ENCODE measurements at regions not wholly inside any gene's neighbourhood (a gene's known extent, or its start where the extent isn't known, plus 50 kb on each side); places are given as distances from the start of the nearest gene placed in this dataset.

DNA sequence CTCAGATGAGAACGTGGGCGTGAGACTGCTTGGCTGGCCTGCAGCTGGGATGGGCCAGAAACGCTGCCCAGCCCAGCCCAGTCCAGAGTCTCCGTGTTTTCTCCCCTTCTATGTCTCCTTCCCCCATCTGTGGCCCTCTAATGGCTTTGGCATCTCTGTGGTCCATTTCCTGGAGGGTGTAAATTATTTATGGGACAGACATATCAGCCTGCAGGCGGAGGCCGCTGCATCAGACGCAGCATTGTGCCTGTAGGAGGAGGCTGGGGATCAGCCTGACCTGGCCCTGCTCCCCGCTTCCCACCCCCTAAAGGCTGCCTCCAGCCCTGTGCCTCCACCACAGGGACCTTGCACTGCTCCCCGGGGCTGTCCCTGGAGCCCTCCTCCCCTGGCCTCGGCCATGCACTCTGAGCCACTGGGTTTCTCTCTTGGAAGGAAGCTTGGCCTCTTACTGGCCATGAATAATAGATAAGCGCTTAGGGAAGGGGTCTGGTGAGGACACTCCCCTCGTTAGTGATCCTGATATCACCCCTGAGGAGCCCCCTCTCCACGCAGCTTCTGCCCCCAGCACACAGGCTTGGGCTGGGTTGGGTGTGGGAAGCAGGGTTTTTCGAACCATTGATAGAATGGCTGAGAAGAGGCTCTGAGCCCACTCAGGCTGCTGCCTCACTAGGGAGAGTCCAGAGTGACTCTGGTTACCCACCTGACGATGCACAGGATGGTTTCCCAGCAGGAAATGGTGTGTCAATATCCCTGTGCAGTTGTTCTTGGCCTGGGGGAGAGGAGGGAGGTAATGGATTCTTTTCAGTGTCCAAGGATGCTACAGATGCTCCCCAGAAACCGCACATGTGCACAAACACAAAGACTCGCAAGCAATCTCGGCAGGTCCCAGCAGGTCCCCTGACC, 185.5 kb downstream of the MYCN start:
- H3K27me3 ChIP-seq (replicated peaks; ENCODE audit: insufficient read depth): no peaks in the 10 kb centered on the region
- DNase-seq (ENCODE audit: low spot score): peak; percentile 1
- no peaks in the 10 kb centered on the region for H3K4me1 ChIP-seq (replicated peaks)
- intact Hi-C loops (cut with DNase I): no loop called here
- H3K36me3 ChIP-seq: no peaks in the 10 kb centered on the region
- 74% methylated on average over 18 of the region's 18 CpGs for WGBS
- no peak for TF ChIP-seq POLR2A (IDR thresholded peaks at IDR 0.05)
- TF ChIP-seq, protein P1, sequence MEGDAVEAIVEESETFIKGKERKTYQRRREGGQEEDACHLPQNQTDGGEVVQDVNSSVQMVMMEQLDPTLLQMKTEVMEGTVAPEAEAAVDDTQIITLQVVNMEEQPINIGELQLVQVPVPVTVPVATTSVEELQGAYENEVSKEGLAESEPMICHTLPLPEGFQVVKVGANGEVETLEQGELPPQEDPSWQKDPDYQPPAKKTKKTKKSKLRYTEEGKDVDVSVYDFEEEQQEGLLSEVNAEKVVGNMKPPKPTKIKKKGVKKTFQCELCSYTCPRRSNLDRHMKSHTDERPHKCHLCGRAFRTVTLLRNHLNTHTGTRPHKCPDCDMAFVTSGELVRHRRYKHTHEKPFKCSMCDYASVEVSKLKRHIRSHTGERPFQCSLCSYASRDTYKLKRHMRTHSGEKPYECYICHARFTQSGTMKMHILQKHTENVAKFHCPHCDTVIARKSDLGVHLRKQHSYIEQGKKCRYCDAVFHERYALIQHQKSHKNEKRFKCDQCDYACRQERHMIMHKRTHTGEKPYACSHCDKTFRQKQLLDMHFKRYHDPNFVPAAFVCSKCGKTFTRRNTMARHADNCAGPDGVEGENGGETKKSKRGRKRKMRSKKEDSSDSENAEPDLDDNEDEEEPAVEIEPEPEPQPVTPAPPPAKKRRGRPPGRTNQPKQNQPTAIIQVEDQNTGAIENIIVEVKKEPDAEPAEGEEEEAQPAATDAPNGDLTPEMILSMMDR (IDR thresholded peaks at IDR 0.05): no peak
- no peak for TF ChIP-seq POLR2AphosphoS5 (IDR thresholded peaks at IDR 0.05)
- no peak overlapping the region for H3K27ac ChIP-seq
- H3K4me3 ChIP-seq: no peak overlapping the region
- H3K9me3 ChIP-seq: no peaks in the 10 kb centered on the region

DNA sequence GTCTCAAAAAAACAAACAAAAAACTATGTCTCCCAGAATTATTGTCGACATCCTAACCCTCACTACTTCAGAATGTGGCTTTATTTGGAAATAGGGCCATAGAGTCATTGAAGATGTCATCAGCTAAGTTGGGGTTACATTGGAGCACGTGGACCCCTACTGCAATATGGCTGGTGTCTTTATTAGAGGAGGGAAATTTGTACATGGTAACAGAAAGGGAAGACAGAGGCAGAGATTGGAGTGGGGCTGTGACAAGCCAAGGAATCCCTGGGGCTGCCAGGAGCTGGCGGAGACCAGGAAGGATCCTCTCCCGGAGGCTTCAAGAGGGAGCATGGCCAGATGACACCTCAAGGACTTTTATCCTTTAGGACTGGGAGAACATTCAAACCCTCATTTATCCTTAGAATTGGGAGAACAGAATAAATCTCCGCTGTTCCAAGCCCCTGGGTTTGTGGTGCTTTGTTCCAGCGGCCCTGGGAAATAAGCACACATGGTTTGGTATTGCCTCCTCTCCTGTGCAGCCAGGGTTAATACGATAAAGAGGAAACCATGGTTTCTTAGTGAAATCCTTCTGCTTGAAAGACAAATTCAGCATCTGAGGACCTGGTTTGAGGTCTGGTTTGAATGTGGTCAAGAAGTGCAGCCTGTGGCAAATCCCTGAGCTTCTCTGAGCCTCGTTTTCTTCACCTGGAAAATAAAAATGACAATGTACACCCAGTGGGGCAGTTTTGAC, 184.7 kb downstream of the MYCN start:
- intact Hi-C loops (cut with DNase I): no loop called here
- TF ChIP-seq, protein P1 (IDR thresholded peaks at IDR 0.05): no peak
- TF ChIP-seq POLR2A (IDR thresholded peaks at IDR 0.05) (no peak), POLR2AphosphoS5 (IDR thresholded peaks at IDR 0.05) (no peak)
- WGBS: 87% methylated on average over 8 of the region's 8 CpGs

GRCh38 chr2:16123856-16124780, 183.8 kb downstream of the MYCN start:
- Histone ChIP-seq H3K4me1 (replicated peaks) (no peaks in the 10 kb centered on the region), H3K9me3 (no peaks in the 10 kb centered on the region), H3K4me3 (no peak overlapping the region), H3K27me3 (replicated peaks; ENCODE audit: insufficient read depth) (no peaks in the 10 kb centered on the region), H3K27ac (no peak overlapping the region), H3K36me3 (no peaks in the 10 kb centered on the region)
- no peak for DNase-seq (ENCODE audit: low spot score)
- WGBS: 64% methylated on average over 10 of the region's 10 CpGs
- intact Hi-C loops (cut with DNase I): no loop called here
- TF ChIP-seq POLR2AphosphoS5 (IDR thresholded peaks at IDR 0.05): no peak
- TF ChIP-seq, protein P1 (IDR thresholded peaks at IDR 0.05): no peak
- TF ChIP-seq POLR2A (IDR thresholded peaks at IDR 0.05): no peak

More for the DNA sequence above, 184.7 kb downstream of the MYCN start:
- H3K27ac ChIP-seq: no peak overlapping the region
- no peak for DNase-seq (ENCODE audit: low spot score)
- H3K36me3 ChIP-seq: no peaks in the 10 kb centered on the region
- no peak overlapping the region for H3K4me3 ChIP-seq
- no peaks in the 10 kb centered on the region for H3K9me3 ChIP-seq
- no peaks in the 10 kb centered on the region for H3K27me3 ChIP-seq (replicated peaks; ENCODE audit: insufficient read depth)
- no peaks in the 10 kb centered on the region for H3K4me1 ChIP-seq (replicated peaks)

DNA sequence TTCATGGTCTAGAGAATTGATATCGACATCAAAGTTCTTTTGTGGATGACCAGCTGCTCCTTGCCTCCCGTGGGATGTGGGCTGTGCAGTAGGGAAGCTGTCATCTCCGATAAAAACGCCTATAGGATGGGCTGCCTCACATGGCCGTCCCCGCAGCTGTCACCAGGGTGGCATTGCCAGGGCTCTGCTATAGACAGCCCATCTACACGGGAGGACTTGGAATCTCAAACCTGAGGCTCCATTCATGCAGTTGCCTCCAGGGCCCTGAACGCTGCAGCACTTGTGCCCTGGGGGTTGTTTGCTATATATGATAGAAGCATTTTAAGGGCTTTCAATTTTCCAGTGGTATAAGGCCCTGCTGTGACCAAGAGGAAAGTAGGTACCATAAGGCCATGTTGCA, 183.1 kb downstream of the MYCN start:
- TF ChIP-seq POLR2AphosphoS5 (IDR thresholded peaks at IDR 0.05) (no peak), POLR2A (IDR thresholded peaks at IDR 0.05) (no peak)
- TF ChIP-seq, protein P1 (IDR thresholded peaks at IDR 0.05): no peak
- WGBS: 85% methylated on average over 8 of the region's 8 CpGs
- Histone ChIP-seq H3K27ac (no peak overlapping the region), H3K4me1 (replicated peaks) (no peaks in the 10 kb centered on the region), H3K36me3 (no peaks in the 10 kb centered on the region), H3K4me3 (no peak overlapping the region), H3K9me3 (no peaks in the 10 kb centered on the region), H3K27me3 (replicated peaks; ENCODE audit: insufficient read depth) (no peaks in the 10 kb centered on the region)
- DNase-seq (ENCODE audit: low spot score): no peak
- intact Hi-C loops (cut with DNase I): no loop called here
